Memory B cell (primary cell): ENCODE measurements at regions not wholly inside any gene's neighbourhood (a gene's known extent, or its start where the extent isn't known, plus 50 kb on each side); places are given as distances from the start of the nearest gene placed in this dataset.

Experiments
- ATAC-seq: fragments of 150-1000 bp; cut with Tn5 transposase; 2 replicates; pipeline ENCODE4 v1.10.0; 2021; ENCODE audit warnings: low read depth, mild to moderate bottlenecking, moderate library complexity
- DNase-seq, 2 donors: peaks; one replicate each; pipeline ENCODE4 v3.0.0; 2022; ENCODE audit warnings: low spot score in 2 of 2
- H3K27ac Mint-ChIP-seq: one replicate; pipeline ENCODE4 v1.8.0; 2022; ENCODE audit warnings: mild to moderate bottlenecking, moderate library complexity, mixed read lengths
- H3K27me3 Mint-ChIP-seq: one replicate; pipeline ENCODE4 v1.8.0; 2022; ENCODE audit warnings: mixed read lengths
- H3K36me3 Mint-ChIP-seq: one replicate; pipeline ENCODE4 v1.8.0; 2022; ENCODE audit warnings: mild to moderate bottlenecking, mixed read lengths
- H3K4me1 Mint-ChIP-seq: one replicate; pipeline ENCODE4 v1.8.0; 2022; ENCODE audit warnings: mixed read lengths
- H3K4me3 Mint-ChIP-seq: one replicate; pipeline ENCODE4 v1.8.0; 2022; ENCODE audit warnings: mild to moderate bottlenecking, moderate library complexity, mixed read lengths
- H3K9me3 Mint-ChIP-seq: one replicate; pipeline ENCODE4 v1.8.0; 2022; ENCODE audit warnings: mixed read lengths

DNA sequence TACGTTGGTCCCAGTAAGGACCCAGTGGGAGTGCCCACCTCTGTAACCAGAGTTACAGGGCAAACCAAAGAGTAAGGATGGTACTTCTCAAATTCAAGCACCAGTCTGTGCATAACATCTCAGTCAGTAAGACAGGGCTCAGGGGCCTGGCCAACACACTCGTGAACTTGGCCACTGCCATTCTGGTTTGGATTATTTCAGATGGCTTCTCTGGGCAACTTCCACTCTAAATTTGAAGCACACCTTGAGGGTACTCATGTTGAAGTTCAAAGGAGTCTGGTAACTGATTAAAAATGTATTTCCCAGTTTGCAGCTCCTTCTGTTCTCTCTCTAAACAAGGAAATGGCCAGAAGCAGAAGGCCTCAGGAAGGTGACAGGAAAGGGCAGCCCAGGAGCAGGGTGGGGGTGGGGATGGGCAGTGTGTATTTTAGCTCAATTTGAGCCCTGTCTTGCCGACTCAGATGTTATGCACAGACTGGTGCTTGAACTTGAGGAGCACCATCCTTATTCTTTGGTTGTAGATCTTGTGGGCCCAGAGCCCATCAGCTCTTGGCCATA is 107.3 kb upstream of the GLI3 start:
- no peak overlapping the region for H3K4me3 Mint-ChIP-seq
- H3K36me3 Mint-ChIP-seq, result no peaks in the 10 kb centered on the region
- ATAC-seq (no peak), DNase-seq (no peak)
- H3K27ac Mint-ChIP-seq, result no peak overlapping the region
- no peaks in the 10 kb centered on the region for H3K9me3 Mint-ChIP-seq
- peaks cover 2% of the 10 kb centered on the region for H3K27me3 Mint-ChIP-seq
- H3K4me1 Mint-ChIP-seq, result no peaks in the 10 kb centered on the region

DNA sequence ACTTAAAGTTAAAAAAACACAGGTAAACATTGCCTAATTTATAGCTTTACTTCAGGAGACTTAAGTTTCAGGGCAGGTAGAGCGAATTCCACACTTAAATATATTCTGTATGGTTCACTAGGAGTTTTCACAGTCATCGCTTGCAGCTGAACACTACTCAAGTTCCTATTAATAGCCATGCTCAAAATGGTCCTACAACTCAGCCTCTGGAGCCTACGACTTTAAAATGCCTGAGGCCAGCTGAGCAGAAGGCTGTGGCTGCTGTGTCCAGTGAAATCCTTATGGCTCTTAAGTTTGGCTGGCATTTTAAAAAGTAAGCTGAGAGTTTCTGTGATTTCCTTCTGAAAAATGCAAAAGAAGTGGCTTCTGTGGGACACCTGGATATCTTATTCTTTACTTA is 105.4 kb upstream of the GLI3 start:
- Mint-ChIP-seq H3K4me3 (no peak overlapping the region), H3K27ac (no peak overlapping the region), H3K36me3 (no peaks in the 10 kb centered on the region), H3K9me3 (no peaks in the 10 kb centered on the region), H3K4me1 (no peaks in the 10 kb centered on the region), H3K27me3 (no peaks in the 10 kb centered on the region)
- ATAC-seq (no peak), DNase-seq (no peak)

DNA sequence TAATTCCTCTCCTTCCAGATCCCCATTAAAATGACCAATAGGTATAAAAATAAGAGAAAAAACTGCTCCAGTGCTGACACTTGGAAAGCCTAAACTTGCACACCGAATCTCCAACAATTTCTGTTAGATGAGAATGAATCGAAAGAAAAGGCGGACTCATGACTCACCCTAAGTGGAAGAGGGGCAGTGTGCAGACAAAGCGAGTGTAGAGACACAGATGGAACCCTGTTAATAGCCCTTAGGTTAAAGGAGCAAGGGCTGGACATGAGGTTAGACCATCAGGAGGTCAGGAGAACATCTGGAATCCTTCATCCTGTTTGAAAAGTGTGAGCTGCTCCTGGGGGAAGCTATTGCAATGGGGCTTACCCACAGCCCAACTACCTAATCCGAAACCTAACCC is 103.4 kb upstream of the GLI3 start:
- no peak for ATAC-seq
- H3K27ac Mint-ChIP-seq, result no peak overlapping the region
- no peak overlapping the region for H3K4me3 Mint-ChIP-seq

GRCh38 chr7:42338916-42339540 is 102.0 kb upstream of the GLI3 start:
- peaks cover 4% of the 10 kb centered on the region for H3K9me3 Mint-ChIP-seq
- H3K4me1 Mint-ChIP-seq, result no peaks in the 10 kb centered on the region
- no peaks in the 10 kb centered on the region for H3K27me3 Mint-ChIP-seq
- no peak overlapping the region for H3K4me3 Mint-ChIP-seq
- DNase-seq (no peak), ATAC-seq (no peak)
- H3K36me3 Mint-ChIP-seq, result no peaks in the 10 kb centered on the region
- no peak overlapping the region for H3K27ac Mint-ChIP-seq

More for the DNA sequence above, 103.4 kb upstream of the GLI3 start:
- Mint-ChIP-seq H3K4me1 (no peaks in the 10 kb centered on the region), H3K27me3 (no peaks in the 10 kb centered on the region), H3K36me3 (no peaks in the 10 kb centered on the region), H3K9me3 (peaks cover 1% of the 10 kb centered on the region)
- DNase-seq, result no peak

- H3K9me3 Mint-ChIP-seq, result peaks cover 4% of the 10 kb centered on the region
- no peak for ATAC-seq
- H3K36me3 Mint-ChIP-seq, result no peaks in the 10 kb centered on the region
- no peaks in the 10 kb centered on the region for H3K27me3 Mint-ChIP-seq
- no peak overlapping the region for H3K4me3 Mint-ChIP-seq
- no peak for DNase-seq
- no peaks in the 10 kb centered on the region for H3K4me1 Mint-ChIP-seq
- no peak overlapping the region for H3K27ac Mint-ChIP-seq
These were observed 101.4 kb upstream of the GLI3 start for GRCh38 chr7:42338231-42338915.

- Mint-ChIP-seq H3K4me3 (no peak overlapping the region), H3K27me3 (no peaks in the 10 kb centered on the region), H3K9me3 (peaks cover 8% of the 10 kb centered on the region), H3K4me1 (no peaks in the 10 kb centered on the region), H3K36me3 (no peaks in the 10 kb centered on the region), H3K27ac (no peak overlapping the region)
- DNase-seq, result no peak
- ATAC-seq, result no peak
These were observed 100.4 kb upstream of the GLI3 start for GRCh38 chr7:42337225-42337905.

DNA sequence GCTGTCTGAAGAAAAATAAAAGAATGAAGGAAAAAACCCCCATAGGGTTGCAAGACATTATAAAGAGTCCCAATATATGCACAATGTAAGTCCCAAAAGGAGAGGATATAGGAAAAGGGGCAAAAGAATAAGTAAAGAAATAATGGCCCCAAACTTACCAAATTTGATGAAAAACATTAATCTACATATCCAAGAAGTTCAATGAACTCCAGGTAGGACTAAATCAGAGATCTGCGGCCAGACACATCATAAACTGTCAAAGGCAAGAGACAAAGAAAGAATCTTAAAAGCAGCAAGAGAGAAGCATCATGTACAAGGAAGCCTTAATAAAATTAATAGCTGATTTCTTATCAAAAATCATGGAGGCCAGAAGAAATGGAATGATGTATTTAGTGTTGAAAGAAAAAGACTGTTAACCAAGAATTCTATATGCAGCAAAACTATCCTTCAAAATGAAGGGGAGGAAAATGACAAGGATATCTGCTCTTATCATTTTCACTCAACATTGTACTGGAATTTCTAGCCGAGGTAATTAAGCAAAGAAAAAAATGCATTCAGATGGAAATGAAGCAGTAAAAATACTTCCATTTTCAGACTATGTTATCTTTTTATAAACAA is 95.7 kb upstream of the GLI3 start:
- DNase-seq, result no peak
- Mint-ChIP-seq H3K4me3 (no peak overlapping the region), H3K36me3 (no peaks in the 10 kb centered on the region), H3K27me3 (no peaks in the 10 kb centered on the region), H3K9me3 (peaks cover 11% of the 10 kb centered on the region), H3K4me1 (no peaks in the 10 kb centered on the region), H3K27ac (no peak overlapping the region)
- ATAC-seq, result no peak

- Mint-ChIP-seq H3K9me3 (peaks cover 1% of the 10 kb centered on the region), H3K36me3 (no peaks in the 10 kb centered on the region), H3K4me3 (no peak overlapping the region), H3K27ac (no peak overlapping the region), H3K27me3 (peaks cover 4% of the 10 kb centered on the region), H3K4me1 (no peaks in the 10 kb centered on the region)
- DNase-seq, result no peak
- ATAC-seq, result no peak
These were observed 82.6 kb upstream of the GLI3 start for GRCh38 chr7:42319631-42320030.

DNA sequence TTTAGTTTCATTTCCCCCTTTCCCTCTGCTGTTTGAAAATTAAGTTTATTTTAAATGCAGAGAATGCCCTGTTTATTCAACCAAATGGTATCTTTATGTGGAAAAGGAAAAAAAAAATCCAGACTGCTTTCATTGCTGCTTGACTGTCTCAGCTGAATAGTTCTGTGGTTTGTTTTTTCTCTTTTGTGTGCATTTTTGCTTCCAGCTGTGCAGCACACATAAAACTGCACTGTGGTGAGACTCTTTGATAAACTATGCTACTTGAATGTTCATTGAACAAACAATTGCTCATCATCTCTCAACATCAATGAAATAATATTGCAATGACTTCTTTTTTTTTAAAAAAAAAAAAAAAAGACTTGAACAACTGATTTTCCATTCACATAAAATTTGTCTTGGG is 78.6 kb upstream of the GLI3 start:
- Mint-ChIP-seq H3K36me3 (no peaks in the 10 kb centered on the region), H3K9me3 (peaks cover 6% of the 10 kb centered on the region), H3K27me3 (peaks cover 4% of the 10 kb centered on the region), H3K27ac (no peak overlapping the region), H3K4me1 (no peaks in the 10 kb centered on the region), H3K4me3 (no peak overlapping the region)
- ATAC-seq (no peak), DNase-seq (no peak)

GRCh38 chr7:42315103-42315502 is 78.1 kb upstream of the GLI3 start:
- Mint-ChIP-seq H3K4me1 (no peaks in the 10 kb centered on the region), H3K36me3 (no peaks in the 10 kb centered on the region), H3K4me3 (no peak overlapping the region), H3K27ac (no peak overlapping the region), H3K9me3 (peaks cover 6% of the 10 kb centered on the region), H3K27me3 (peaks cover 4% of the 10 kb centered on the region)
- ATAC-seq (no peak), DNase-seq (no peak)

GRCh38 chr7:42314696-42315095 is 77.7 kb upstream of the GLI3 start:
- H3K27ac Mint-ChIP-seq, result no peak overlapping the region
- no peak for DNase-seq
- no peak overlapping the region for H3K4me3 Mint-ChIP-seq

DNA sequence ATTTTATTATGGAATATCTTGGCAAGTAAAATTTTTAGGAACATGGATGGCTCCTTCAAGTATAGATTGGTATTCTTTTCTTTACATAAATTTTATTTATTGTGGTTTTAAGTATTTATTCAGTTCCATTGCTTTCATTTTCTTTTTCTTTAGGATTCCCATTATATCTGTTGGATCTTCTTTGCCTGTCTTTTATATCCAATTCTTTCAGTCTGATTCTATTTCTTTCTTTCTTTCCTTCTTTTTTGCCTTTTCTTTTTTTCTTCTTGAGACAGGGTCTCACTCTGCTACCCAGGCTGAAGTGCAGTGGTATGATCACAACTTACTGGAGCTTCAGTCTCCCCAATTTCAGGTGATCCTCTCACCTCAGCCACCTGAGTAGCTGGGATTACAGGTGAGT is 74.2 kb upstream of the GLI3 start:
- peaks cover 13% of the 10 kb centered on the region for H3K9me3 Mint-ChIP-seq
- no peak overlapping the region for H3K27ac Mint-ChIP-seq
- no peaks in the 10 kb centered on the region for H3K27me3 Mint-ChIP-seq
- H3K36me3 Mint-ChIP-seq, result no peaks in the 10 kb centered on the region
- H3K4me1 Mint-ChIP-seq, result no peaks in the 10 kb centered on the region
- ATAC-seq, result no peak
- no peak overlapping the region for H3K4me3 Mint-ChIP-seq
- DNase-seq, result no peak

More at GRCh38 chr7:42314696-42315095, 77.7 kb upstream of the GLI3 start:
- no peaks in the 10 kb centered on the region for H3K36me3 Mint-ChIP-seq
- no peaks in the 10 kb centered on the region for H3K4me1 Mint-ChIP-seq
- no peak for ATAC-seq
- peaks cover 6% of the 10 kb centered on the region for H3K9me3 Mint-ChIP-seq
- peaks cover 4% of the 10 kb centered on the region for H3K27me3 Mint-ChIP-seq

DNA sequence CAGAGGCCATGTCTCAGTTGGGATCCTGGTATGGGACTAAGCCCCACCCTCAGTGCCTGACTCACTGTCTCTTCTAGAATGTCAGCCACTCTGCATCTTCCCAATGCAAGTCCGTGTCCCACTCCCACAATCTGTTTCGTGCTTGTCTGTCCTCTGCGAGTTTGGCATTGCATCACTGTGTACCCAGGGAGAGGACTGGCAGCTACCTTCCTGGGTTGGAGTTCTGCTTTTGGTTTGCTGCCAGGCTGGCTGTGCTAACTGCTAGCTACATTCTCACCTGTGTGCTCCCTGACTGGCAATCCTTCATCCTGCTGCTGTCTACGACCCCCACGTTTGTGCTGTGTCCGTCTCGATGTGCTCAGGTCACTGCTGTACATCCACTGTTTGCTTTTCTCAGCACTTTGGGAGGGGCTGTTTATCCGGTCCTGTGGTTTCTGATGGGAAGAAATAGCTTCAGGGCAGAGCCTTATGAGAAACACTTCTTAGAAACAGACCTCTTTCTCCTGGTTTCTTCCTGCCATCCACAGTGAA is 56.0 kb upstream of the GLI3 start:
- Mint-ChIP-seq H3K27me3 (no peaks in the 10 kb centered on the region), H3K27ac (no peak overlapping the region), H3K4me1 (no peaks in the 10 kb centered on the region), H3K36me3 (no peaks in the 10 kb centered on the region), H3K9me3 (peaks cover 4% of the 10 kb centered on the region), H3K4me3 (no peak overlapping the region)
- DNase-seq (no peak), ATAC-seq (no peak)

DNA sequence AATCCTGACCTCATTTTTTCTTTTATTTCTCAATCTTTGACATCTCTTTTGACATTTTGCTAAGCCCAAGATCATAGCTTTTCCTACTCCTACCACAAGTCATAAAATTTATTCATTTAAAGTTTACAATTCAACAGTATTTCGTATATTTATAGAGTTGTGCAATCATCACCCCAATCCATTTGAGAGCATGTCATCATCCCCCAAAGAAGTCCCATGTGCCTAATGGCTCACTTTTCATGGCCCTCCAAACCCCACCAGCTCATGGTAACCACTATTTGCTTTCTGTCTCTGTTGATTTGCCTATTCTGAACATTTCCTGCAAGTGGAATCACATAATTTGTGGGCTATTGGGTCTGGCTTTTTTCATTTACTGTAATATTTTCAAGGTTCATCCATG is 52.5 kb upstream of the GLI3 start:
- no peaks in the 10 kb centered on the region for H3K36me3 Mint-ChIP-seq
- no peak for DNase-seq
- H3K4me1 Mint-ChIP-seq, result no peaks in the 10 kb centered on the region
- H3K4me3 Mint-ChIP-seq, result no peak overlapping the region
- no peaks in the 10 kb centered on the region for H3K27me3 Mint-ChIP-seq
- peaks cover 4% of the 10 kb centered on the region for H3K9me3 Mint-ChIP-seq
- no peak for ATAC-seq
- H3K27ac Mint-ChIP-seq, result no peak overlapping the region
